Inferior parietal cortex (tissue), 1 donor: ENCODE measurements at regions not wholly inside any gene's neighbourhood (a gene's known extent, or its start where the extent isn't known, plus 50 kb on each side); places are given as distances from the start of the nearest gene placed in this dataset.
A peak's percentile ranks its signal among the peaks of the same experiment; 100 is the strongest.

Experiments
- DNase-seq: peaks from one replicate; pipeline ENCODE4 v3.0.0-alpha.2; 2016; ENCODE audit errors: extremely low spot score

DNA sequence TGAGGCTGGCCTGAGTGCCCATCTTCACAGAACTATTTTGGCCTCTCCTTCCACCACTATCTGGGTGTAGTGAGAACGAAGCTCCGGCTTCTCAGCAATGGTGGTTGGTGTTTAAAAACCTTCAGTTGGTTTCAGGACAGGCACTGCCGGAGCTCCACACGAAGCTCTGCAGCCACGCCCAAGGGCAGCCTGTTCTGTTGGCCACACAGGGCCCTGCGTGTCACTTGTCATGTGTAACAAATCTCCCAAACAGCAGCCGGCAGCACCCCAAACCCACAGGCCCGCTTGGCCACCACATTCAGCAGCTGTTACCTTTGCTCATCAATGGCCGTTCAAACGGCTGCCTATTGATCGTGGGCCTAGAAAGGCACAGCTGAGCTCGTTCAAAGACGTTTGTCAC is 97.5 kb downstream of the ERMARD start:
- no peak for DNase-seq

GRCh38 chr6:169847901-169848311 is 96.5 kb downstream of the ERMARD start:
- no peak for DNase-seq

DNA sequence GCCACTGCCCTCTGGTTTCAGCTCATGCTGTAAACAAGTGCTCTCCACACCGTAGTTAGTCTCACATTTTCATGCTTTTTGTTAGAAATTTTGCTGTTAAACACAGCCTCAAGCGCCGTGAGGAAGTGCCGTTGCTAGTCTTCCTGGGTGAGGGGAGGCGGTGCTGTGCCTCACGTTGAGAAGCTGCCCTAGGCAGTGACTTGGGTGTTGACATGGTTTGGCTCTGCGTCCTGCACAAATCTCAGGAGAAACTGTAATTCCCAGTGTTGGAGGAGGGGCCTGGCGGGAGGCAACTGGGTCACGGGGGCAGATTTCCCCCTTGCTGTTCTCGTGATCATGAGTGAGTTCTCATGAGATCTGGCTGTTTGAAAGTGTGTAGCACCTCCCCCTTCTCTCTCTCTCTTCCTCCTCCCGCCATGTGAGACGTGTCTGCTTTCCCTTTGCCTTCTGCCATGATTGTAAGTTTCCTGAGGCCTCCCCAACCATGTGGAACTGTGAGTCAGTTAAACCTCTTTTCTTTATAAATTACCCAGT is 95.8 kb downstream of the ERMARD start:
- no peak for DNase-seq

GRCh38 chr6:169846286-169847056 is 95.0 kb downstream of the ERMARD start:
- no peak for DNase-seq

- no peak for DNase-seq
These were observed 94.2 kb downstream of the ERMARD start for GRCh38 chr6:169845426-169846285.

GRCh38 chr6:169844946-169845345 is 93.5 kb downstream of the ERMARD start:
- no peak for DNase-seq

DNA sequence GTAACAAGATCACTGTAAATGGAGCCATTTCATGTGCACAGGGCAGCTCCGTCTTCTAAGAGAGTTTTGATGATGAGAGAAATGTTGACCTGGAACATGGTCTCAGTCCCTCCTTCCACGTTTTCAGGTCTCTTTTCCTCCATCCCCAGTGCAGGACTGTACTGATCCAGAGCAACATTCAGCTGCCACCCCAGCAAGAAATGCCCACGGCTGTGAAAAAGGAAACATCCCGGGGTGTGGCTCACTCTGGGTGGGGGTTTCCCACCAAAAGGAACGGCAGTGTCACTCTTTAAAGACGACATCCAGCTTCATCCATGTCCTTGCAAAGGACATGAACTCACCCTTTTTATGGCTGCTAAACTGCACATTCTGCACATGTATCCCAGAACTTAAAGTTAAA is 92.6 kb downstream of the ERMARD start:
- no peak for DNase-seq

GRCh38 chr6:169843110-169843509 is 91.7 kb downstream of the ERMARD start:
- DNase-seq, result no peak

GRCh38 chr6:169841907-169842606 is 90.6 kb downstream of the ERMARD start:
- DNase-seq, result no peak

- DNase-seq, result no peak
These were observed 89.8 kb downstream of the ERMARD start for GRCh38 chr6:169841251-169841650.

DNA sequence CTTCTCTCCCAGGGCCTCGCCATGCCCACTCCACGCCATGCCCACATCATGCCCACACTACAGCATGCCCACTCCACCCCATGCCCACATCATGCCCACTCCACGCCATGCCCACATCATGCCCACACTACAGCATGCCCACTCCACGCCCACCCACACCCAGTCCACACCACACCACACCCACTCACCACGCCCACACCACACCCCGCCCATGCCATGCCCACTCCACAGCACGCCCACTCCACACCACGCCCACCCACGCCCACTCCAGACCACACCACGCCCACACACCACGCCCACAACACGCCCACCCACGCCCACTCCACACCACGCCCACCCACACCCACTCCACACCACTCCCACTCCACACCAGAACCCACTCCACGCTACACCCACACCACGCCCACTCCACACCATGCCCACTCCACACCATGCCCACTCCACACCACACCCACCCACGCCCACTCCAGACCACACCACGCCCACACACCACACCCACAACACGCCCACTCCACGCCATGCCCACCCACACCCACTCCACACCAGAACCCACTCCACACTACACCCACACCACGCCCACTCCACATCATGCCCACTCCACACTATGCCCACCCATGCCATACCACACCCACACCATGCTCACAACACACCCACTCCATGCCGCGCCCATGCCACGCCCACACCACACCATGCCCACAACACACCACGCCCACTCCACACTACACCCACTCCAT is 88.6 kb downstream of the ERMARD start:
- no peak for DNase-seq

DNA sequence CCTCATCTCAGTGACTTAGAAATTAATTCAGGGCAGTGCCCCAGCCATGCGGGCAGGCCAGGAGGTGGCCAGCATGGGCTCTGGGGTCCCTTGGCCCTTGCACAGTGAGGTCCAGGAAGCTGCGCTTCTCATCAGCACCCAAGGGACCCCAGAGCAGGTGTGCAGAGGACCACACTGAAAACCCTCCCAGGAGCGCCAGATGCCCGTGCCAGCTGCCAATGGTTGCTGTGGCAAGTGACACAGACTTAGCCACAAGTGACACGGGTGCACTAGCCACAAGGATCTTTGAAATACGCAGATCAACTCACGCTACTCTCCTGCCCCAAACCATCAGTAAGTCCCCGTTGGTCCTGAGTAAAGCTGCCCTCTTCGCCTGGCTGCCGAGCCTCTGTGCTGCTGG is 88.1 kb downstream of the ERMARD start:
- DNase-seq, result no peak

DNA sequence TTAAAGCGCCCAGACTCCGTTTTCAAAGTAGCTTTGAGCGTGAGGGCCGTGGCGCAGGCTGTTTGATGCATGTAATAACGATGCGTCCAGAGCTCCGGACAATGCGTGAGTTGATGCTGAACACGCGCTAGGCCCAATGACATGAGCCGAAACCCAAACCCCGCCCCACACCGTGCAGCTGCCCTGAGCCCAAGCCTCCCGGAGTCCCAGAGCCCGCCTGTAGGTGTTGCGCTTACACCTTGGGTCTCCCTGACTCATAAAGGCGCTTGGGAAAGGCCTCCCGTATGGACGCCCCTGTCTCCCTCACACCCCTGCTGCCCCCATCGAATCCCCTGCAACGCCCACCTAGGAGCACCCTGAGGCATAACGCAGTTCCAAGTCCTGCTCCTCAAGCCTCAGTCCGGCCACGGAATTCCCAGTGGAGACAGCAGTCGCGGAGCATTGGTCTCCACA is 87.6 kb downstream of the ERMARD start:
- DNase-seq, result no peak

DNA sequence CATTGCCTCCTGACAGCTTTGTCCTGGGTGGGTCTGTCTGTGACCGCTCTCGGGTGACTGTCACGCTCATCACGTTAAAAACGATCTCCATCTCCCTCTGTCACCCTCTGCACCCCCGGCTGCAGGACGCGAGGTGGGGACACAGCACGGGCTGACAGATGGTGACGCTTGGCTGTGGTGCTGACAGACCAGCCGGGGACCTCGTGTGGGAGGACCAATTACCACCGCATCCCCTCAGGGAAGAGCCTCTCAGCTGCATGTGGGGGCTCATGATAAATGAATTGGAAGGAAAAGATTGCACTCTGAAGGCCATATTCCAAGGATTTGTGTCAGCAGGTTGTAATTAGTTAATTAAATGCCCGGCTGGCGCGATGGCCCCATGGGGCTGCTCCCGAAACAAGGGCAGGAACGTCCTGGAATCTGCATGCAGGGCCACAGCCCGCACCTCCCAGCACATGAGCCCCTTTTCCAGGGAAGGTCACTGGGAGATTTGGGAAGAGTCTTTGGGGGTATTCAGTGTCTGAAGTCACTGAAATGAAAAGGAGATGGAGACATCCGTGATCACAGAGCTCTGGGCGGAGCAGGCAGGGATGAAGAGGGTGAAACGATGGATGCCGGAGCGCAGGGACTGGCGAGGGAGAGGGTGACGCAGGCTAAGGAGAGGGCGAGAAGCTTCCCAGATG is 87.1 kb downstream of the ERMARD start:
- no peak for DNase-seq

DNA sequence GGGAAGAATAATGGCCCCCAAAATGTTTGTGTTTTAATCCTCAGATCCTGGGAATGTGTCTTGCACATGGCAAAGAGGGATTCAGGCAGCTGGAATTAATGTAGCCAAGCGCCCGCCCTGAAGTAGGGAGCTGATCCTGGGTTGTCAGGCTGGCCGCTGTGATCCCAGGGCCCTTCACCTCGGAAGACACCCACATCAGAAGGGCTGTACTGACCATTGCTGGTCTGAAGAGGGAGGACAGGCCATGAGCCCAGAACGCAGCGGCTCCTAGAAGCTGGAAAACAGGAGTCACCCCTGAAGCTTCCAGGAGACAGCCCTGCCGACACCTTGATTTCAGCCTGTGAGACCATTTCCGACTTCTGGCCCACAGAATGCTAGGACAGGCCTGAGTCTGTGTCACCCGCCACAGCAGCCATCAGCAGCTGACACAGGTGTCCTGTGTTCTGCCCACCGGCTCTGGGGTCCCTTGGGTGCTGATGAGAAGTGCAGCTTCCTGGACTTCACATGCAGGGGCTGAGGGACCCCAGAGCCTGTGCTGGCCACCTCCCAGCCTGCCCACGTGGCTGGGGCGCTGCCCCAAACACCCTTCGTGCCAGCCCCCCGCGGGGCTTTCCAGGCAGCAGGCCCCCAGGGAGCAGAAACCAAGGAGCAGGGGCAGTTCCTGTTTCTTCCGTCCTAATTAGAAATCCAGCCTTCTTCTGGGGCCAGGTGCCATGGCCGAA is 86.3 kb downstream of the ERMARD start:
- no peak for DNase-seq

- DNase-seq, result no peak
These were observed 81.9 kb downstream of the ERMARD start for GRCh38 chr6:169833258-169833794.

- DNase-seq, result no peak
These were observed 81.0 kb downstream of the ERMARD start for GRCh38 chr6:169832247-169832948.

GRCh38 chr6:169831450-169832246 is 80.2 kb downstream of the ERMARD start:
- DNase-seq, result peak; percentile 87
